Prostate gland (tissue), 2 donors: ENCODE measurements at regions not wholly inside any gene's neighbourhood (a gene's known extent, or its start where the extent isn't known, plus 50 kb on each side); places are given as distances from the start of the nearest gene placed in this dataset.

ENCODE experiments used
- DNase-seq: peaks from one replicate; pipeline ENCODE4 v3.0.0-alpha.2; 2019; ENCODE audit warnings: low spot score
- H3K27ac ChIP-seq, 2 donors: fragments of 200-600 bp; sonication (generic); 2 replicates each; pipeline ENCODE4 v1.5.1; 2017 to 2019
- H3K27me3 ChIP-seq: fragments of 200-600 bp; sonication (generic); replicated peaks from 2 replicates; pipeline ENCODE4 v1.5.1; 2019; ENCODE audit not compliant: insufficient read depth
- H3K36me3 ChIP-seq, 2 donors: fragments of 200-600 bp; sonication (generic); 1 replicate in 1 of 2; 2 replicates in 1 of 2; pipeline versions ENCODE4 v1.5.1 to v1.8.1; 2017 to 2019
- H3K4me1 ChIP-seq: fragments of 200-600 bp; sonication (generic); replicated peaks from 2 replicates; pipeline ENCODE4 v1.5.1; 2019
- H3K4me3 ChIP-seq, 2 donors: fragments of 200-600 bp; sonication (generic); 2 replicates each; pipeline ENCODE4 v1.5.1; 2017 to 2019
- H3K9me3 ChIP-seq: fragments of 200-600 bp; sonication (generic); 2 replicates; pipeline ENCODE4 v1.5.1; 2017
- POLR2A ChIP-seq: fragments of 450-650 bp; IDR thresholded peaks from one replicate; pipeline ENCODE4 v1.6.1; 2016; ENCODE audit warnings: antibody characterized with exemption, mild to moderate bottlenecking
- POLR2AphosphoS5 ChIP-seq: sonication (generic); formaldehyde crosslinking; IDR thresholded peaks from one replicate; pipeline ENCODE4 v1.6.1; 2017; ENCODE audit warnings: antibody characterized with exemption
- WGBS: methylation state at CpG from one replicate; pipeline ENCODE4 v1.1.5; 2018; 5-methylcytosine and 5-hydroxymethylcytosine counted together
- intact Hi-C: fragments of 100-400 bp; cut with DNase I; formaldehyde crosslinking; loops from one replicate; pipeline ENCODE4 v1.14.2; 2022
- TF ChIP-seq, protein P1 (sequence below), 4 experiments: fragments of 200-600 bp in 2 of 4; fragments of 450-650 bp in 2 of 4; sonication (generic) in 2 of 4; IDR thresholded peaks; 1 replicate in 3 of 4; 2 replicates in 1 of 4; pipeline ENCODE4 v1.5.1; 2016 to 2019; ENCODE audit warnings: antibody characterized with exemption in 4 of 4, mild to moderate bottlenecking in 2 of 4, moderate library complexity in 2 of 4

DNA sequence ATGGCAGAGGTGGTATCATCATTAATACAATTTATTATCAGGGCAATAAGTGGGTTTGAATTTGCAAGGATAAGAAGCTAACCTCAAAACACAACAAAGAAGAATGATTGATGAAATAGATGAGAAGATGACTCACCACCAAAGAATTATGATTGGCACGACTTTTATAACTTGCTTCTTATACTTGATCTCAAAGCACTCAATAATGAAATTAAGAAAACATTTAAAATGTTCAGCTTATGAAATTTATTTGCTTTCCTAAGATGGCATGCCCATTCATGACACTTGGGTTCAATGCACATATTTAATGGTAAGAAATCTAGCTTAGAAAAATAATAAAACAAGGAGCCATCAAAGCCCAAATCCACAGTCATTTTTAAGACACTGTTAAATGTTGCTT, 477.5 kb downstream of the GJA1 start:
- H3K36me3 ChIP-seq = no peaks in the 10 kb centered on the region
- DNase-seq = no peak
- no peaks in the 10 kb centered on the region for H3K9me3 ChIP-seq
- intact Hi-C loops = no loop called here
- no peak overlapping the region for H3K27ac ChIP-seq
- WGBS = 63% methylated on average over 1 of the region's 1 CpG
- TF ChIP-seq POLR2AphosphoS5 = no peak
- TF ChIP-seq POLR2A = no peak
- TF ChIP-seq, protein P1, sequence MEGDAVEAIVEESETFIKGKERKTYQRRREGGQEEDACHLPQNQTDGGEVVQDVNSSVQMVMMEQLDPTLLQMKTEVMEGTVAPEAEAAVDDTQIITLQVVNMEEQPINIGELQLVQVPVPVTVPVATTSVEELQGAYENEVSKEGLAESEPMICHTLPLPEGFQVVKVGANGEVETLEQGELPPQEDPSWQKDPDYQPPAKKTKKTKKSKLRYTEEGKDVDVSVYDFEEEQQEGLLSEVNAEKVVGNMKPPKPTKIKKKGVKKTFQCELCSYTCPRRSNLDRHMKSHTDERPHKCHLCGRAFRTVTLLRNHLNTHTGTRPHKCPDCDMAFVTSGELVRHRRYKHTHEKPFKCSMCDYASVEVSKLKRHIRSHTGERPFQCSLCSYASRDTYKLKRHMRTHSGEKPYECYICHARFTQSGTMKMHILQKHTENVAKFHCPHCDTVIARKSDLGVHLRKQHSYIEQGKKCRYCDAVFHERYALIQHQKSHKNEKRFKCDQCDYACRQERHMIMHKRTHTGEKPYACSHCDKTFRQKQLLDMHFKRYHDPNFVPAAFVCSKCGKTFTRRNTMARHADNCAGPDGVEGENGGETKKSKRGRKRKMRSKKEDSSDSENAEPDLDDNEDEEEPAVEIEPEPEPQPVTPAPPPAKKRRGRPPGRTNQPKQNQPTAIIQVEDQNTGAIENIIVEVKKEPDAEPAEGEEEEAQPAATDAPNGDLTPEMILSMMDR (IDR thresholded peaks at IDR 0.05) = no peak
- H3K4me3 ChIP-seq = no peak overlapping the region
- no peaks in the 10 kb centered on the region for H3K27me3 ChIP-seq
- no peaks in the 10 kb centered on the region for H3K4me1 ChIP-seq

DNA sequence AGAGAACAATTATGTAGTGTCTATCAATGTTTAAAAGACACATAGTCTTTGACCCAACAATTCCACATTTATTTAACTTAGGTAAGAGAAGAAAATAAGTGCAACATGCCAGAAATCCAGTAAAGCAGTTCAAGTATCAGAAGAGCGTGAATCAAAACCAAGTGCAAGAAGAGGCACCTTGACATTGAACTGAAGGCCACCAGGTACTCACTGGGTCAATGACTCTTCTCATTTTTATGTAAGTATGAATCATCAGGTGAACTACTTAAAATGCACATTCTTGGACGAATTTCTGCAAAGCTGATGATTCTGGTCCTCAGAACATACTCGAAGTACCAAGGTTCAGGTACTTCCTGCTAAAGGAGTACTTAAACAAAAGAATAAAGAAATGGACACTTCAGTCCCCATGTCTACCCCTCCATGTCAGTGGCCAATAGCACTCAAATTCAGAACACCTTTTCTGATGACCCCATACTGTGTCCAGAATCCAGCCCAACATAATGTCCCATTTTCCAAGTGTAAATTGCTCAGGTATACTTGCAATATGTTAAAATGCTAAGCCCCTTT, 481.9 kb downstream of the GJA1 start:
- WGBS = 89% methylated on average over 3 of the region's 3 CpGs
- Histone ChIP-seq H3K9me3 (no peaks in the 10 kb centered on the region), H3K4me1 (no peaks in the 10 kb centered on the region), H3K27ac (no peak overlapping the region), H3K27me3 (no peaks in the 10 kb centered on the region), H3K36me3 (no peaks in the 10 kb centered on the region), H3K4me3 (no peak overlapping the region)
- no peak for DNase-seq
- TF ChIP-seq POLR2AphosphoS5 = no peak
- no peak for TF ChIP-seq POLR2A
- TF ChIP-seq, protein P1 (IDR thresholded peaks at IDR 0.05) = no peak
- intact Hi-C loops = no loop called here

DNA sequence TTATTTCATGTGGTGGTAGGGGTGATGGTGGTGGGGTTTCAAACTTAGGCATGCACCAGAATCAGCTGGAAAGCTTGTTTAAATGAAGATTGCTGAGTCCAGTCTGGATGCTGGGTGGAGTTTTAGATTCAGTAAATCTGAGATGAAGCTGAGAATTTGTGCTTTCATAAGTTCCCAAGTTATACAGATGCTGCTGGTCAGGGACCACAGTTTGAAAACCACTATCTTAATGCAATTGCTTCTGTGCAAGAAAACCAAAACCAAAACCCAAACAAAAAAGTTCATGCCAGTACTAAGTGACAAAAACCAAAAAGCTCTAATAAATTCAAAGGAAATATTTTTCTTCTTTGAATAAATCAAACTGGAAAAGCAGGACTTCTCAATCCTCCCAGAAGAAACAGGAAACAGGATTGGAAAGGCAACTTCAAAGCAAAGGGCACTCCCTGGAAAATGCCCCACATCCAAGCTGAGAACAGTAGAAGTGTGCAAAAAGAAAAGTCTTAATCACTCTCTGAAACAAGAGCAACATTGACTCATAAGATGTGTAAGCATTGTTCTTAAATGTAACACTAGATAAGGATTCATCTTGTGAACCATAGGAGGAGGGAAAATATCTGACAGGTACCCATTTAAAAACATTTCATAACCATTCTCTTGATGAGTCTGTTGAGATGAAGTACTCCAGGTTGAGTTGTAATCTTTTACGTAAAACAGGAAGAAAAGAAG, 481.5 kb upstream of the HSF2 start:
- DNase-seq = no peak
- TF ChIP-seq POLR2A = no peak
- TF ChIP-seq POLR2AphosphoS5 = no peak
- TF ChIP-seq, protein P1 (IDR thresholded peaks at IDR 0.05) = no peak
- Histone ChIP-seq H3K27ac (no peak overlapping the region), H3K4me1 (no peaks in the 10 kb centered on the region), H3K4me3 (no peak overlapping the region), H3K27me3 (no peaks in the 10 kb centered on the region), H3K36me3 (no peaks in the 10 kb centered on the region), H3K9me3 (no peaks in the 10 kb centered on the region)
- intact Hi-C loops = no loop called here
- WGBS = 95% methylated on average over 1 of the region's 1 CpG

DNA sequence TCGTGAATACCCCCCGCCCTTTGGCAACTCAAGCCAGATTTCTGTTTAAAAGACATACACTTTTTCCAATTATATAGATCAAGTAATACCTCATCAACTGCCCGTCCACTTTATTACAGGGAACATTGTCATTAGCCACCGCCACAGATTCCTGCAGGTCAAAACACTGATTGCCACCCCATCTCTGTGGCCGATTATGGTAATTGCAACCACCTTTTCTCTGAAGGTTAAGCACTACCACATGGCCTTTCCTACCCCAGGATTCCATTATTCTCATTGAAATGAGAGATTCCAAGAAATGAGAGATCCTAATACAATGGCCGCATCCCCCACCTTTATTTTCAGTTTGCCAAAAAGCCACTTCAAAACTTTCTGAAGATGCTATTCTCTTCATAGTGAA, 478.8 kb upstream of the HSF2 start:
- Histone ChIP-seq H3K27me3 (no peaks in the 10 kb centered on the region), H3K27ac (no peak overlapping the region), H3K36me3 (no peaks in the 10 kb centered on the region), H3K4me1 (no peaks in the 10 kb centered on the region), H3K4me3 (no peak overlapping the region), H3K9me3 (no peaks in the 10 kb centered on the region)
- TF ChIP-seq POLR2AphosphoS5 (no peak), POLR2A (no peak)
- TF ChIP-seq, protein P1 (IDR thresholded peaks at IDR 0.05) = no peak
- DNase-seq = no peak
- 90% methylated on average over 6 of the region's 6 CpGs for WGBS
- intact Hi-C loops = no loop called here

DNA sequence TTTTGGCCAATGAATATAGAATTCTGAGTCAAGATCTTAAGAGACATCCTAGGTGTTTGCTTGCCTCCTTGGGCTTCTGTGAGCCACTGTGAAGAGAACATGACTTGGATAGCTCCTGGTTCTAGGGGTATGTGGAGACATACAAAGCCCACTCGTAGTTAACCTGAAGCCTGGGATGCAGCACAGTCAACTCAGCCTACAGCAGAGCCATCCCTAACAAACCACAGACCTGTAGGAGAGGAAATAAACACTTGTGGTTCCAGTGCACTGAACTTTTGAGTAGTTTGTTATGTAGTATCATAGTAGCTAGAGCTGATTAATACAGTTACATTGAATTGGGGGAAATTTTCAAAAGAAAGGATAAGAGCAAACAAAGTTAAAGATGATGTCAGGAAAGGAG, 474.4 kb upstream of the HSF2 start:
- intact Hi-C loops = no loop called here
- TF ChIP-seq POLR2AphosphoS5 (no peak), POLR2A (no peak)
- TF ChIP-seq, protein P1 (IDR thresholded peaks at IDR 0.05) = no peak
- Histone ChIP-seq H3K9me3 (no peaks in the 10 kb centered on the region), H3K27ac (no peak overlapping the region), H3K4me3 (no peak overlapping the region), H3K27me3 (no peaks in the 10 kb centered on the region), H3K36me3 (no peaks in the 10 kb centered on the region), H3K4me1 (no peaks in the 10 kb centered on the region)
- 100% methylated on average over 1 of the region's 1 CpG for WGBS
- DNase-seq = no peak
